Stimulated activated CD8-positive, alpha-beta memory T cell treated with anti-CD3 and anti-CD28 coated beads, Interleukin-15, amount 100 ng/mL, for 48 hours (primary cell): ENCODE measurements at regions not wholly inside any gene's neighbourhood (a gene's known extent, or its start where the extent isn't known, plus 50 kb on each side); places are given as distances from the start of the nearest gene placed in this dataset.
A peak's percentile ranks its signal among the peaks of the same experiment; 100 is the strongest.

ENCODE experiments used
- DNase-seq, 2 donors: peaks; one replicate each; pipeline ENCODE4 v3.0.0-alpha.2; 2020; ENCODE audit warnings: low read depth in 2 of 2

DNA sequence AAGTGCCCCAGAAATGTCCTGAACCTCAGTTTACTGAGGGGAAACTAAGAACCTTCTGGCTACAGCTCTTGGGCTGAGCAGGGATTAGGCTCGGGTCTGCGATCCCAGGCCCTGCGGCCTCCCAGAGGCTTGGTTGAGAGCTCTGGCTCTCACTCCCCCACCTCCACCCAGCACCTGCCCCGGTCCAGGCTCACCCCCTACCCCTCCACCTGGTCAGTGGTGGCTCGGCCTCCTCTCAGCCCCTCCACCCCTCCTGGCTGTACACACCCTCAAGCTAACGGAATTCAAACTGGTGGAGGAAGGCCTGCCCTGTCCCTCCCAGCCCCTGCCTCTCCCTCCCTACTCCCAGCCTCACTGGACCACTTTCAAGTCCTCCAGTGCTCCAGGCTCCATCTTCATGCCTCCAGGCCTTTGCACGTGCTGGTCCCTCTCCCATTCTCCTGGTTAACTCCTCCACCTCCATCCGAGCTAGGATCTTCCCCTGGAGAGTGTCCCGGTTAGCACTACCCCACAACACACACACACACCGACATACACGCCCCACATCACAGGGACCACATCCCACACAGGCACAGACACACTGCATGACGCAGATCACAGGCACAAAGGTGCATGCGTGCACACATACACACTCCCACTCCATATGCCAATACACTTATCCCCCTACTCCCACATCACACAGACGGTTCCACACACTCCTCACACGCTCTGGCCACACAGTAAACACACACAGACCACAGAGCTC is 130.9 kb downstream of the C9orf50 start:
- no peak for DNase-seq

DNA sequence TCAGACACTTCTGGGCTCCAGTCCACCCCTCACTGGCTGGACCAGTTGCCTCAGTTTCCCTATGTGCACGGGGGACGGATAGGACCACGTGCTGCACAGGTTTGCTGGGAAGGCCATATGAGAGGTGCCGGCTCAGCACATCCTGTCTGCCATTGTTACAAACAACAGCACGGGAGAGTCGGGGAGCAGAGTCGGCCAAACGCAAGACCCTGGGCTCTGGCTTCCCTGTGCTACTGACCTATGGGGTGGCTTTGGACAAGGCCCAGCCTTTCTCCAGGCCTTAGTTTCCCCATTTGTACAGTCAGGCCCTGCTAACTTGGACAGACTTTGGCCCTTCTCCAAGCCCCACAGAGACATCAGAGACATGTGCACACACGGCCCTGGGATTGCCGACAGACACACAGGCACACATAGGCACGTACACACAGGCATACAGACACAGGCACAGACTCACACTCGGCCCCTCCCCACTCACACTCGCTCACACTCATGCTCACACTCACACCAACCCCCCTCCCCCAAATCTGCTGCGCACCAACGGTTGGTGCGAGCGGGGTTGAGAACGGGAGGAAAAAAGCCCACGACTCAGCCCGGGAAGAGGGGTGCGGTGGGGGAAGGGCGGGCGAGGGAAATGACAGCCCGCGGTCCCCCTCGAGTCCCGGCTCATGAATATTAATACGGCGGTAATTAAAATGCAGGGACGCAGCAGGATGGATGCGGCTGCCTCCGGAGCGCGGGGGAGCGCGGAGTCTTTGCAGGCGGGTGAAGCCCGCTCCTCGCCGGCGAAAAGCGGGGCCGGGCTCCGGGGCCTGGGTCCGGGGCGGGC is 133.0 kb downstream of the C9orf50 start:
- peak in 1 of 2 donors; percentile 36 for DNase-seq

DNA sequence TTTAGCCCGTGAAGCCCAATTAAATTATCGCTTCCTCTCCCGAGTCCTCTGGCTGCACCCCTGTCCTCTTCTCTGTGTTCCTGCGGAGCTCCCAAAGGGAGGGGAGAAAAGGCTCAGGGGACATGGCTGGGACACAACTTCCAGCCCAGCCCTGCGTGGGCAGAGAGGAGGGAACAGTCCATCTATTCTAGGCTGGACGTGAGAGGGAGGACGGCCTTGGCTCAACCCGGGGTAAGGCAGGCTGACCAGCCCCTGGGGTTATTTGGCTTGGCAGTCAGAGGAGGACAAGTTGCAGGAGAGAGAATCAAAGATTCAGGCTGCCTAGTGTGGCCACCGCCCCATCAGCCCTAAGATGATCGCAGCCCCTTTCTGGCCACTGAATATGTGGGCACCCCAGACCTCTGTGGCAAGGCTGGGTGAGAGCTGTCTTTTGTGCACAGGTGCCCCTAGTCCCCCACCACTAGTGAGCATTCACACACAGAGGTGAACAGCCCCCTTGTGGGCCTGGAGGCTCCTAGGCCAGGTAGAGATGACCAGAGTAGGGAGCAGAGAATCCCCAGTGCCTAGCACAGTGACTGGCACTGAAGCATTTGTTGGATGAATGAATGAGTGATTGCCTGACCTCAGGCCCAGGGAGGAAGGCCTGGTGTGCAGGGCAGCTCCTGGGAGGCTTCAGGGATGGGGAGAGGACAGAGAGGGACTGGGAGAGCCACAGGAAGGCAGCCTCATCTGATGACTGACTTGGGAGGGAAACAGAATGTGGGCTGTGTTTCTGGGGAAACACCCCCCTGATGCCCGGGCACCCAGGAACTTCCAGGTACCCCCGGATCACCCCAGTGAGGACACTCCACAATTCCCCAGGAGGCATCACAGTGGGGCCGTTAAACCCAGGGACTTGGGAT is 133.9 kb downstream of the C9orf50 start:
- DNase-seq, result no peak

DNA sequence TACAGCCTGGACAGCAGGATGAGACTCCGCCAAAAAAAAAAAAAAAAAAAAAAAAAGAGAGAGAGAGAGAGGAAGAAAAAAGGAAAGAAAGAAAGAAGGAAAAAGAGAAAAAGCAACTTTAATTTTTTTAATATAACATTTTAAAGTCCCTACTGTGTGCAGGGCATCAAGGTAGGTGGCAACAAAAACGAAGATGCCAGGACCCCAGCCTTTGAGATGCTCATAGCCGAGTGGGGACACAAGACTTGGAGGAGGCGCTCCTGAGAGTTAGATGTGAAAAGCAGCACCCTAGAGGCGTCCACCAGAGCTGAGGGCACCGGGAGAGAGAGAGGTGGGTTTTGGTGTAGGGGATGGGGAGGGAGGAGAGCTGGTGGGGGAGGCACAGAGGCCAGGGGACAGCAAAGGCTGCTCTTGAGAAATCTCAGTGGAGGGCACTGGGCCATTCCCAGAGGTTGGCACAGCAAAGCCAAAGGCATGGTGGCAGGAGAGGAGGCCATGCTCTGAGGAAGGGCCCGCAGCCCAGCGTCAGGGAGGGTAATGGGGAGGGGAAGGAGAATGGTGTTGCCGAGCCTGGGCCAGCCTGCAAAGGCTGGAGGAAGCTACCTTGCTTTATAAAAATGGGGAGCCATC is 135.6 kb downstream of the C9orf50 start:
- DNase-seq, result no peak

DNA sequence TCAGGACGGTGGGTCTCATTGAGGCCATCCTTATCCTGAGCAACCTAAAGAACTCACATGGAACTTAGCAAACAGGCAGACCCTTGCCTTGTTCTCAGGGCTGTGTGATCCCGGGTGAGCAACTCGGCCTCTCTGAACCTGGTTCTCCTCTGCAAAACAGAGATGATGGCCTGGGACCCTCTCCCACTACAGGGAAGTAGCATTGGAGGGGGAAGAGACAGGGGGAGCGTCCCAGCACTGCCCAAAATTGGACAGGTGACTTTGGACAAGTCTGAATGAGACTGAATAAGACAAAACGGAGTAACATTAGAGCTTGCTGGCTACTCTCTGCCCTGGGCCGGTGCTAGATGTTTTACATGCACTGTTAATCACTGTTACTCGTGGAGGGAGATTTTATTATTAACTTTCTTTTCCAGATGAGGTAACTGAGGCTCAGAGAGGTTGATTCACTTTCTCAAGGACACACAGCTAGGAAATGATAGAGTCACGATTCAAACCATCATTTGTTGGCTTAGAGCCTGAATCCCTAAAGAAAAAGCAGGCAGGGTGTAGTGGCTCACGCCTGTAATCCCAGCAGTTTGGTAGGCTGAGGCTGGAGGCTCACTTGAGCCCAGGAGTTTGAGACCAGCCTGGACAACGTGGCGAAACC is 136.4 kb downstream of the C9orf50 start:
- no peak for DNase-seq

DNA sequence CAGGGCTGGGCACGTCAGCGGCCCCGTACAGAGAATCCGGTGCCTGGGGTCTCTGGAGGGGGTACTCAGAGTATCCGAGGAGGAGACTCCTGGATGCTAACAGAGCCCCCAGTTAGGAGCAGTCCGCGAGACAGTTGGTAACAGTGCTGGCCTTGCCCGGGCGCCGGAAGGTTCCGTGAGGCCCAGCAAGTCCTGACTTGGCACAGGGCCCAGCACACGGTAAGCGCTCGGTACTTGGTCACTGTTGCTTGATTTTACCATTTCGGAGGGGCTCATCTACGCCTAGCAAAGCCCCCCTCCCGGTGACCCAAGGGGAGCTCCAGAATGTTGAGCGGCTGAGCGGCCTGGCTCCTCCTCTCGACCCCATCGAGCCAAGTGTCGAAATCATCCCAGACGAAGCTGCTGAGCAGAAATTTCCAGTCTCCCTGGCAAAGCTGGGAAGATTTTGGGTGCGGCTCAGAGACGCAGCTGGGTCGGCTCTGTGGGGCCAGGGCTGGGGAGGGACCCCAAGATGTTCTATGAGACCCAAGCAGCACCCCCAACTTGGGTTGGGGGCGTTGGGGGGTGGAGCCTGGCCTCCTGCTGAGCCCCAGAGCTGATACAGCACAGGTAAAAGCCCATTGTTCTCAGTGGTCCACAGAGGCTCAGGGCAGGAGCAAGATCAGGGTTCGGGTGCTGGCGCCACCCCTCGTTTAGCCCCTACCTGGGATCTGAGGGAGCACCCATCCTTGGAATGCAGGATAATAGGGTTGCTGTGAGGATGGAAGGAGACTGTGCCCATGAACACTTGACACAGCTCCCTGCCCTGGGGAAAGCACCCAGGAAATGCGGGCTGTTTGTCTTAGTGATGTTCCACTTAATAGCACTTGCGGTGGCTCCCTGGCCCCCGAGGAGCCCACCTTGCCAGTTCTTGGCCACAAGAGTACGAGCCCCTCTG is 137.2 kb downstream of the C9orf50 start:
- DNase-seq, result no peak

DNA sequence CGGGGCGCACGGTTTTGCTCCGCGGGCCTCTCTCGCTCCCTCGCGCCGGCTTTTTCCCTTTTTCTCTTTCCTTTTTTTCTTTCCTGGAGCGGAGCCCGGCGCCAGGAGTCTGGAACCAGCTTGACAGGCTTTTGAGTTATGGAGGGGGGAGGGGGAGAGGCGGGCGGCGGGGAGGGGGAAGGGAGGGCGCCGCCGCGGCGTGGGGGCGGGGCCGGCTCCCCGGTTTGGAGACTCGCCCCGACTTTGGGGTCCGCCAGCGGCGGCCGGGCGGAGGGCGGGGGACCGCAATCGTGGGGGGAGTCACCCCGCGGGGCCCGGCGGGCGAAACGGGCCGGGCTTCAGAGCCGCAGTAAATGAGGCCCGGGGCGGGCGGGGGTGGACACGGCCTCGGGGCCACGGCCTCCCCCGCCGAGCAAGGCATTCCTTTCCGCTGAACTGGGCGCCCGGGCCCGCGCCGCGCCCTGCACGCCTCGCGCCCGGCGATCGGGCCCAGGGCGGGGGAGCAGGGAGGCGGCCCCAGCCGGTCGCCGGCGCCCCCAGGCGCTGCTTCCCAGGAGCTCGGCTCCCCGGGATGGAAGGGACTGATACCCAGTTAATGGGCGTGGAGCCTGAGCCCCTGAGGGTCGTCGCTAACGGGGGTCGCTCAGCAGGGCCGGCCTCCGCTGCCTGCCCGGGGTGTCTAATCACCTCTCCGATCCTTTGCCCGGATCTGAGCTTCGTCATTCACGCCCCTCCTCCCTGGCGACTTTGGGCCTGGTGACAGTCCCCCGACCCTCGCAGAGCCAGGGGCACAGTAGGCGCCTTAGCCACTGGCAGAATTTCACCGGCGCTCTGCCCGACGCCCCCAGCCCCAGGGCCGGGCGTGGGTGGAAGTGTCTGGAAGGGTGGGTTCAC is 138.1 kb downstream of the C9orf50 start:
- DNase-seq, result no peak

DNA sequence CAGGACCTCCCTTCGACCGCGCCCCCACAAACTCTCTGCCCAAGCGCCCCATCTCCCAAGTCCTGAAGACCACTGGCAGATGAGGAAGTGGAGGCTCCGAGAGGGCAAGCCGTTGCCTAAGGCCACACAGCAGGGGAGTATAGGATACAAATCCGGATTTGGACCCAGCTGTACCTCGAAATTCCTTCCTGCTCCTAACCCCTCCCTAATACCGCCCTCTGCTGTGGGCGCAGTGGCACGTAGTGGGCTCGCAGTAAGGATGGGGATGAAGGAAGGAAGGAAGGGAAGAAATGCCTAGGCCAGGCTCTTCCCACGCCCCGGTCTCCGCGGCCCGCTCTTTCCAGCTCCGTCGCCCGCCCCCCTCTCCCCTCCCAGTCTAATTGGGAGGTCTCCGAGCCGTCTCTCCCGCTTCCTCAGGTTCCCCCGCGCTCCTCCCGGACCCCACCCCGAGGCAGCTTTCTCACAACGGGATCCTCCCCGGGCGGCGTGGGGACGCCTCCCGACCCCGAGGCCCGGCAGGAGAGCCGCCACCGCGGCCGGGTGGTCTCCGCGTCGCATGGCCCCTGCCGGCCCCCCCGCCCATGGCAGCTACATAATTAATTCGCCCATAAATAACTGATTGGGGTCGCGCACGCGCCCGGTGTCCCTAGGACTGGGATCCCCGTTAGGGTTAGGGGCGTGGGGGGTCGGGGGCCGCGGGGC is 138.9 kb downstream of the C9orf50 start:
- DNase-seq, result no peak

DNA sequence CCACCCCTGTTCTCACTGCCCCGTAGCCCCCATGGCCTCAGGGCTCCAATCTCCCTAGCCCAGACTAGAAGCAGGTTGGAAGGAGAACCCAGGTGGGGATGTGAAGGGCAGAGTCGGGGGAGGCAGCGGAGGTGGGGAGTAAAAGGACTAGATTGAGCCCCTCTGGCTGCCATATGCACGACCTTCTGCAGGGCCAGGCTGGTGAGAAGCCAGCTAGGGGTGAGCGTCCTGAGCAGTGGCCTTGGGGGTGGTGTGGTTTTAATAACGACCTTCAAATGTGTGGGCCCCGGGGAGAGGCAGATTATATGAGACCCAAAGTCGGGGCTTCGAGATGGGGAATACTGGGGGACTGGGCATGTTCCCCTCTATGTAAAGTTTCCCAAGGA is 139.5 kb downstream of the C9orf50 start:
- no peak for DNase-seq

DNA sequence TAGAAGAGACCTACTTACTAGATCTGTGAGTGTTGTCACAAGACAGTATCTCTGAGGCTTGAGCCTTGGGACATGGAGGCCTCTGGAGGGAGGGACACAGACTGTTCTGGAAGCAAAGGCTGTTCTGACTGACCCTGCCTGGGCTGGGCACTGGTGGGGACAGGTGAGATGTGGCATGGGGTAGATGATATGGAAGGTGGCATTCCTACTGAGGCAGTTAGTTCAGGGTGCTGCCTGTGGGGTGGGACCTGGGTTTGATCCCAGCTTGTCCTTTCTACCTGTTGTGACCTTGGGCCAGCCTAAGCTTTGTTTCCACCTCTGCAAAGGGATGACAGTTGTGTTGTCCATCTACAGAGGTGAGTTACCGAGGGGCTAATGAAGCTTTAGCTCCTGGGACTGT is 140.2 kb downstream of the C9orf50 start:
- no peak for DNase-seq

DNA sequence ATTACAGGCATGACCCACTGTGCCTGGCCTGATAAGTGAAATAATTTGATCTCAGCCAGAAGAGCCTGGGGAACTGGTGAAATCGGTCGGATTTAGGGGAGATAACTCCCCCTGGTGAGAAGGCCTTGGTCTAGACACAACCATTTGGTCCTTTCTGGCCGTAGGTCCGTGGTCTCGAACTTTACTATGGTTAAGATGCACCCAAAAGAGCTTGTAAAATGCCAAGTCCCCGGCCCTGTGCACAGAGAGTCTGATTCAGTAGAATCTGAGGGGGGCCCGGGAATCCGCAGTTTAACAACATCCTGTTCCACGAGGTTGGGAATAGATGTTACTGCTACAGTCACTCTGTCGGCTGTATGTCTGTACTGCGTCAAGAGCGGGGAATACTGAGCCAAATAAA is 140.7 kb downstream of the C9orf50 start:
- DNase-seq, result no peak

DNA sequence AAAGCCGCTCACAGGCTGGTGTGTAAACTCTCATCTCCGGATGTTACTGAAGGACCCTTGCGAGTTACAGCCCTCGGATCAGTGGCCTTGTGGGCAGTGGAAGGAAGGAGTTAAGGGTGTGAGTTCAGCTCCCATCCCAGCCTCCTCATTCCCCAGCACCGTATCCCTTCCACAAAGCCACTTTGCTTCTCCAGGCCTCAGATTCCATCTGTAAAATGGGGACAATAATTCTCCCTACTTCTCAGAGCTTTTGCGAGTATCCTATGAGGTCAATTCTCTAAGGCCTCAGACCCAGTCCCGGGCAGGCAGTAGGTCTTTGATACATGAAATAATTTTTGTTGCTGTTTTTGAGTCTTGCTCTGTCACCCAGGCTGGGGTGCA is 141.3 kb downstream of the C9orf50 start:
- DNase-seq, result no peak

DNA sequence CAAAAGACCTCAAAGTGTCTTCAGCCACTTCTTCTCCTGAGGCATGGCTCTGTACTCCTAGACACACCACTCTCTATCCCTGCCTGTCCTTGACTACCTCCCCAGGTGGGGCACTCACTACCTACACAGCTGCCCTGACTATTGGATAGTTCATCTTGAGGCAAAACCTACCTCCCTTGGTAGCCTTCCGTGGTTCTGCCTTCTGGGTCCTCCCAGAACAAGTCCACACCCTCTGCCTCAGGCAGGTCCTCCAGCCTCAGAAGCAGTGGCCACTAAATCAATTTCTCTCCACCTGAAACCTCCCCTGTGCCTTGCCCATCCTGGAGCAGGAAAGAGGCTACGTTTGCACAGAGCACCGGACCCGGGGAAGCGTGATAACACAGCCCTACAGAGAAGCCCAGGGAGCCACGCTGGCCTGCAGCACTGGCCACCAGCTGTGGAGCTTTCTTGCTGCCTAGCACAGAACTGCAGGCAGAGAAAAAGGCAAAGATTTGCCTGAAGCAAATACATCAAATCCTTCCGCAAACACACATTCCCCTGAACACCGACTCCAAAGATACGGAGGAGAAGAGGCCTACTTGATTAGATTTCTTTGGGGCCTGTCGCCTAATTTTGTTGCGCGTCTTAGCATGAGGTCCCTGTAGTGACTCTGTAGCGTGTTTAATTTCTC is 141.8 kb downstream of the C9orf50 start:
- no peak for DNase-seq

DNA sequence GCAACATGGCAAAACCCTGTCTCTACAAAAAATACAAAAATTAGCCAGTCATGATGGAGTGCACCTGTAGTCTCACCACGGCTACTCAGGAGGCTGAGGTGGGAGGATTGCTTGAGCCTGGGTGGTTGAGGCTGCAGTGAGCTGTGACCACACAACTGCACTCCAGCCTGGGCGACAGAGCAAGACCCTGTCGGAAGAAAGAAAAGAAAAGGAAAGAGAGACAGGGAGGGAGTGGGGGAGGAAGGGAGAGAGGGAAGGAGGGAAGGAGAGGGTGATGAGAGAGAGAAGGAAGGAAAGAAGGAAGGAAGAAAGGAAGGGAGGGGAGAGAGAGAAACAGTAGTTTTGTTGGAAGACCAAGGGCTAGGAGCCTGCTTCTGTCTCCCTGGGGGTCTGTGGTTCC is 142.4 kb downstream of the C9orf50 start:
- no peak for DNase-seq

DNA sequence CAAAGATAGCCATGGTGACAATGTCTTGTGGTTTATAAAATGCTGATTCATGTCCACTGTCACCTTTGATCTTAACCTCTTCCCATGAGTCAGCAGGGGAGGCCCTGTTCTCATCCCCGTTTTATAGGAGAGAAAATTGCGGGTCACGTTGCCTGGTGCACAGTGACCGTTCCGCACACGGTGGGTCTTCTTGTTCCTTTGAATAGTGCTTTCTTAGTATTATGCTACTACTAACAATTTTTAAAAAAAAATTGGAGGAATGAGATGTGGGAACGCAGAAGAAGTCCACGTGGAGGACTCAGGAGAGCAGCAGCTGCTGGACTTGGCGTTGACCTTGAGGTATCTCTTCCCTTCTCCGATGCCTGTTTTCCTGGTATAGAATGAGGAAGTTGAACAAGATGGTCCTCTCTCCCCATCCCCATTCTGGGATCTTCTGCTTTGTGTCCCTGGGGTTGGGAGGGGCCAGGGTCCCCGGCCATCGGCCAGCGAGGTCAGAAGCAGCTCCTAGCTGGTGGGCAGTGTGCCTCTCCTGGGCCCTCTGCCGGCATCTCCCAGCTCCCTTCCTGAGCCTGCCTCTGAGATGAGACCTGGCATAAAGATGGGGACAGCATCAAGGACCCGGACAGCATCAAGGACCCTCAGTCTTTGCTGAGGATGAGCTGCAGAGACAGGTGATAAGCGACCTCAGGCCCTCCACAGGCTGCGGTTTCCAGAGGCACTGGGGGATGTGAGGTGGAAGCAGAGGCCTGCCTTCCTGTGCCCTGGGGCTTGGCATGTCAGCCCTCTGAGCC is 143.9 kb downstream of the C9orf50 start:
- no peak for DNase-seq

DNA sequence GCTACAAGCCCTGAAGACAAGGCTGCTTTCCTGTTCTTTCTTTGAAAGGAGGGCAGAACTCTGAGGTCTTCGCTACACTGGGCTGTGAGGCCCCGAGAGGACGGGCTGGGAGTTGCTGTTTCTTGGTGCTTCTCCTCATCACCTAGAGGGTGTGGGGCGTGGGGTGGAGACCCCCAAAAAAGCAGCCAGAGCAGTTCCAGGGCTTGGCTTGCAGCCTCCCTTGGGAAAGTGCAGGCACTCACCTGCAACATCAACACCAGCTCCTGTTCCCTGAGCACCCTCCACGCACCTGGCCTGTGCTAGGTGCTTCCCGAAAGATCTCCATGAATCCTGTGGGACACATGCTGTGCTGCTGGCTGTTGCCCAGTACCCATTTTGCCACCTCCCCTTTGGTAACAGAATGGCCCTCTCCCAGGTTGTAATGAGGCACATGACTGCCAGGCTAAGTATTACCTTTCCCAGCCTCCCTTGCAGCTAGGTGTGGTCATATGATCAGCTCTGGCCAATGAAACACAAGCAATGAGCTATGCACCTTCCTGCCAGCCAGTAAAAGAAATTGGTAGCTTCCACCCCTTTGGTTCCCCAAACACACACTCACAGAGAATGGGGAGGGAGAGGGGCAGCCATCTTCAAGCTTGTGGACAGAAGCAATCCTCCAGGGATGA is 146.0 kb downstream of the C9orf50 start:
- DNase-seq, result no peak
